Mesothelial cell of epicardium (in vitro differentiated cells): ENCODE measurements at regions not wholly inside any gene's neighbourhood (a gene's known extent, or its start where the extent isn't known, plus 50 kb on each side); places are given as distances from the start of the nearest gene placed in this dataset.

Source experiments
- DNase-seq, 2 experiments: peaks; one replicate each; pipeline ENCODE4 v3.0.0; 2021; ENCODE audit warnings: low spot score in 2 of 2; ENCODE audit not compliant: unreplicated experiment in 2 of 2
- H3K27ac Mint-ChIP-seq: 2 replicates; pipeline ENCODE4 v1.8.0; 2021; ENCODE audit warnings: mixed read lengths
- H3K27me3 Mint-ChIP-seq: 2 replicates; pipeline ENCODE4 v1.8.0; 2021; ENCODE audit warnings: low read depth, mixed read lengths
- H3K36me3 Mint-ChIP-seq: 2 replicates; pipeline ENCODE4 v1.8.0; 2021; ENCODE audit warnings: mixed read lengths
- H3K4me1 Mint-ChIP-seq: 2 replicates; pipeline ENCODE4 v1.8.0; 2021; ENCODE audit warnings: mixed read lengths
- H3K4me3 Mint-ChIP-seq: 2 replicates; pipeline ENCODE4 v1.8.0; 2021; ENCODE audit warnings: mild to moderate bottlenecking, moderate library complexity, mixed read lengths
- H3K9me3 Mint-ChIP-seq: 2 replicates; pipeline ENCODE4 v1.8.0; 2021; ENCODE audit warnings: mixed read lengths
- TF ChIP-seq, protein P1 (sequence below): fragments of 200-600 bp; sonication (generic); IDR thresholded peaks from one replicate; pipeline ENCODE4 v1.5.0; 2021; ENCODE audit warnings: antibody characterized with exemption; ENCODE audit not compliant: unreplicated experiment

- H3K36me3 Mint-ChIP-seq, result no peaks in the 10 kb centered on the region
- DNase-seq, result peak in 1 of 2 experiments; percentile 27
- no peaks in the 10 kb centered on the region for H3K9me3 Mint-ChIP-seq
- TF ChIP-seq, protein P1, sequence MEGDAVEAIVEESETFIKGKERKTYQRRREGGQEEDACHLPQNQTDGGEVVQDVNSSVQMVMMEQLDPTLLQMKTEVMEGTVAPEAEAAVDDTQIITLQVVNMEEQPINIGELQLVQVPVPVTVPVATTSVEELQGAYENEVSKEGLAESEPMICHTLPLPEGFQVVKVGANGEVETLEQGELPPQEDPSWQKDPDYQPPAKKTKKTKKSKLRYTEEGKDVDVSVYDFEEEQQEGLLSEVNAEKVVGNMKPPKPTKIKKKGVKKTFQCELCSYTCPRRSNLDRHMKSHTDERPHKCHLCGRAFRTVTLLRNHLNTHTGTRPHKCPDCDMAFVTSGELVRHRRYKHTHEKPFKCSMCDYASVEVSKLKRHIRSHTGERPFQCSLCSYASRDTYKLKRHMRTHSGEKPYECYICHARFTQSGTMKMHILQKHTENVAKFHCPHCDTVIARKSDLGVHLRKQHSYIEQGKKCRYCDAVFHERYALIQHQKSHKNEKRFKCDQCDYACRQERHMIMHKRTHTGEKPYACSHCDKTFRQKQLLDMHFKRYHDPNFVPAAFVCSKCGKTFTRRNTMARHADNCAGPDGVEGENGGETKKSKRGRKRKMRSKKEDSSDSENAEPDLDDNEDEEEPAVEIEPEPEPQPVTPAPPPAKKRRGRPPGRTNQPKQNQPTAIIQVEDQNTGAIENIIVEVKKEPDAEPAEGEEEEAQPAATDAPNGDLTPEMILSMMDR, result no peak
- no peak overlapping the region for H3K4me3 Mint-ChIP-seq
- no peak overlapping the region for H3K27ac Mint-ChIP-seq
- H3K4me1 Mint-ChIP-seq, result peaks cover 10% of the 10 kb centered on the region
- H3K27me3 Mint-ChIP-seq, result peaks cover 11% of the 10 kb centered on the region
Observed at GRCh38 chr7:156157409-156158012, 345.2 kb upstream of the SHH start.

- no peaks in the 10 kb centered on the region for H3K9me3 Mint-ChIP-seq
- peaks cover 6% of the 10 kb centered on the region for H3K27me3 Mint-ChIP-seq
- TF ChIP-seq, protein P1, result no peak
- no peaks in the 10 kb centered on the region for H3K36me3 Mint-ChIP-seq
- peaks cover 14% of the 10 kb centered on the region for H3K4me1 Mint-ChIP-seq
- H3K27ac Mint-ChIP-seq, result peak overlapping the region; percentile 43
- DNase-seq, result peak in 1 of 2 experiments; percentile 43
- H3K4me3 Mint-ChIP-seq, result no peak overlapping the region
Observed at GRCh38 chr7:156156734-156157408, 344.6 kb upstream of the SHH start.

- Mint-ChIP-seq H3K4me3 (no peak overlapping the region), H3K4me1 (peaks cover 14% of the 10 kb centered on the region), H3K36me3 (no peaks in the 10 kb centered on the region), H3K9me3 (no peaks in the 10 kb centered on the region), H3K27me3 (peaks cover 8% of the 10 kb centered on the region), H3K27ac (no peak overlapping the region)
- no peak for DNase-seq
- TF ChIP-seq, protein P1, result no peak
Observed at GRCh38 chr7:156155988-156156733, 343.9 kb upstream of the SHH start.

GRCh38 chr7:156153590-156153989 lies 341.3 kb upstream of the SHH start:
- DNase-seq, result no peak
- Mint-ChIP-seq H3K27ac (no peak overlapping the region), H3K9me3 (no peaks in the 10 kb centered on the region), H3K4me1 (peaks cover 11% of the 10 kb centered on the region), H3K27me3 (peaks cover 9% of the 10 kb centered on the region), H3K4me3 (no peak overlapping the region), H3K36me3 (no peaks in the 10 kb centered on the region)
- TF ChIP-seq, protein P1, result no peak

GRCh38 chr7:156152390-156152789 lies 340.1 kb upstream of the SHH start:
- no peak for DNase-seq
- Mint-ChIP-seq H3K9me3 (no peaks in the 10 kb centered on the region), H3K27ac (no peak overlapping the region), H3K4me1 (peaks cover 11% of the 10 kb centered on the region), H3K4me3 (no peak overlapping the region), H3K36me3 (no peaks in the 10 kb centered on the region), H3K27me3 (peaks cover 11% of the 10 kb centered on the region)
- TF ChIP-seq, protein P1, result no peak
